ENCODE measurements at regions not wholly inside any gene's neighbourhood (a gene's known extent, or its start where the extent isn't known, plus 50 kb on each side); places are given as distances from the start of the nearest gene placed in this dataset.

- no peaks in the 10 kb centered on the region for H4K20me1 ChIP-seq (ENCODE audit: insufficient read depth, low read length)
- no peak overlapping the region for H3K4me3 ChIP-seq (ENCODE audit: low read depth, low read length, poor library complexity, severe bottlenecking)
- H3K9me3 ChIP-seq (ENCODE audit: low read length) = no peaks in the 10 kb centered on the region
- no peak overlapping the region for H3K9ac ChIP-seq (ENCODE audit: low read length)
- H3K4me2 ChIP-seq (ENCODE audit: low read length) = no peak overlapping the region
- no peaks in the 10 kb centered on the region for H3K36me3 ChIP-seq (ENCODE audit: insufficient read depth, low read length)
- TF ChIP-seq, protein P1, sequence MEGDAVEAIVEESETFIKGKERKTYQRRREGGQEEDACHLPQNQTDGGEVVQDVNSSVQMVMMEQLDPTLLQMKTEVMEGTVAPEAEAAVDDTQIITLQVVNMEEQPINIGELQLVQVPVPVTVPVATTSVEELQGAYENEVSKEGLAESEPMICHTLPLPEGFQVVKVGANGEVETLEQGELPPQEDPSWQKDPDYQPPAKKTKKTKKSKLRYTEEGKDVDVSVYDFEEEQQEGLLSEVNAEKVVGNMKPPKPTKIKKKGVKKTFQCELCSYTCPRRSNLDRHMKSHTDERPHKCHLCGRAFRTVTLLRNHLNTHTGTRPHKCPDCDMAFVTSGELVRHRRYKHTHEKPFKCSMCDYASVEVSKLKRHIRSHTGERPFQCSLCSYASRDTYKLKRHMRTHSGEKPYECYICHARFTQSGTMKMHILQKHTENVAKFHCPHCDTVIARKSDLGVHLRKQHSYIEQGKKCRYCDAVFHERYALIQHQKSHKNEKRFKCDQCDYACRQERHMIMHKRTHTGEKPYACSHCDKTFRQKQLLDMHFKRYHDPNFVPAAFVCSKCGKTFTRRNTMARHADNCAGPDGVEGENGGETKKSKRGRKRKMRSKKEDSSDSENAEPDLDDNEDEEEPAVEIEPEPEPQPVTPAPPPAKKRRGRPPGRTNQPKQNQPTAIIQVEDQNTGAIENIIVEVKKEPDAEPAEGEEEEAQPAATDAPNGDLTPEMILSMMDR (IDR thresholded peaks at IDR 0.05; ENCODE audit: low read length) = no peak
- H3K27ac ChIP-seq (ENCODE audit: low read depth, low read length, poor library complexity, severe bottlenecking) = no peak overlapping the region
- H2AFZ ChIP-seq (ENCODE audit: low read length) = no peak overlapping the region
- H3K79me2 ChIP-seq (ENCODE audit: insufficient read depth, low read length) = no peaks in the 10 kb centered on the region
- no peaks in the 10 kb centered on the region for H3K27me3 ChIP-seq (ENCODE audit: insufficient read depth, low read length)
- no peaks in the 10 kb centered on the region for H3K9me2 ChIP-seq (ENCODE audit: low read depth, low read length)
- H3K4me1 ChIP-seq (ENCODE audit: insufficient read depth, low read length, severe bottlenecking) = no peaks in the 10 kb centered on the region
- no peaks in the 10 kb centered on the region for H3F3A ChIP-seq (ENCODE audit: insufficient read depth, low read length)
Measured at GRCh38 chr4:57591073-57591472, 480.9 kb upstream of the IGFBP7 start.

DNA sequence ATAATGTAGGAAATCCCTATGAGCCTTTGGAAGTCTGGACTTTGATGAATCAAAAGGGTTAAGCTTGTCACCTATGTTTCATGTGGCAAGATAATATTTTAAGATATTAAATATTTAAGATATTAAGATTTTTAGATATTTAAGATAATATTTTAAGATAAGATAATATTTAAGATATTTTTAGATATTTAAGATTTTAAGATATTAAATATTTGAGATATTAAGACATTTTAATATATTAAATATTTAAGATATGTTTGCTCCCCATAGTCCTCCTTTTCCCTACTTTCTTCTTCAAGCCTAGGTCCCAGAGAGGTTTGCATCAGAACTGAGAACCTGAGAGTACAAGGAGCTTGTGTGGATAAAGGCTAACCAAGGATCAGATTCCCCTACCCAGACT is 478.4 kb upstream of the IGFBP7 start:
- H3F3A ChIP-seq (ENCODE audit: insufficient read depth, low read length) = no peaks in the 10 kb centered on the region
- no peaks in the 10 kb centered on the region for H3K36me3 ChIP-seq (ENCODE audit: insufficient read depth, low read length)
- H3K27me3 ChIP-seq (ENCODE audit: insufficient read depth, low read length) = no peaks in the 10 kb centered on the region
- H3K9me3 ChIP-seq (ENCODE audit: low read length) = no peaks in the 10 kb centered on the region
- no peak overlapping the region for H3K4me2 ChIP-seq (ENCODE audit: low read length)
- no peaks in the 10 kb centered on the region for H3K4me1 ChIP-seq (ENCODE audit: insufficient read depth, low read length, severe bottlenecking)
- no peak overlapping the region for H3K27ac ChIP-seq (ENCODE audit: low read depth, low read length, poor library complexity, severe bottlenecking)
- H4K20me1 ChIP-seq (ENCODE audit: insufficient read depth, low read length) = no peaks in the 10 kb centered on the region
- no peaks in the 10 kb centered on the region for H3K9me2 ChIP-seq (ENCODE audit: low read depth, low read length)
- no peak overlapping the region for H3K4me3 ChIP-seq (ENCODE audit: low read depth, low read length, poor library complexity, severe bottlenecking)
- no peaks in the 10 kb centered on the region for H3K79me2 ChIP-seq (ENCODE audit: insufficient read depth, low read length)
- no peak for TF ChIP-seq EZH2 (IDR thresholded peaks at IDR 0.05; ENCODE audit: borderline replicate concordance, low read length)
- TF ChIP-seq, protein P1 (IDR thresholded peaks at IDR 0.05; ENCODE audit: low read length) = no peak
- H3K9ac ChIP-seq (ENCODE audit: low read length) = no peak overlapping the region
- H2AFZ ChIP-seq (ENCODE audit: low read length) = no peak overlapping the region

GRCh38 chr4:57580710-57581599 is 470.8 kb upstream of the IGFBP7 start:
- Histone ChIP-seq H3F3A (ENCODE audit: insufficient read depth, low read length) (no peaks in the 10 kb centered on the region), H3K9me2 (ENCODE audit: low read depth, low read length) (no peaks in the 10 kb centered on the region), H3K27ac (ENCODE audit: low read depth, low read length, poor library complexity, severe bottlenecking) (no peak overlapping the region), H3K4me2 (ENCODE audit: low read length) (no peak overlapping the region), H3K4me3 (ENCODE audit: low read depth, low read length, poor library complexity, severe bottlenecking) (no peak overlapping the region), H3K79me2 (ENCODE audit: insufficient read depth, low read length) (no peaks in the 10 kb centered on the region), H2AFZ (ENCODE audit: low read length) (no peak overlapping the region), H3K36me3 (ENCODE audit: insufficient read depth, low read length) (no peaks in the 10 kb centered on the region), H4K20me1 (ENCODE audit: insufficient read depth, low read length) (no peaks in the 10 kb centered on the region), H3K9me3 (ENCODE audit: low read length) (no peaks in the 10 kb centered on the region), H3K27me3 (ENCODE audit: insufficient read depth, low read length) (no peaks in the 10 kb centered on the region), H3K9ac (ENCODE audit: low read length) (no peak overlapping the region), H3K4me1 (ENCODE audit: insufficient read depth, low read length, severe bottlenecking) (no peaks in the 10 kb centered on the region)
- no peak for TF ChIP-seq EZH2 (IDR thresholded peaks at IDR 0.05; ENCODE audit: borderline replicate concordance, low read length)
- TF ChIP-seq, protein P1 (IDR thresholded peaks at IDR 0.05; ENCODE audit: low read length) = no peak

Data from OCI-LY1 (cell line).